ENCODE measurements at regions not wholly inside any gene's neighbourhood (a gene's known extent, or its start where the extent isn't known, plus 50 kb on each side); places are given as distances from the start of the nearest gene placed in this dataset.

DNA sequence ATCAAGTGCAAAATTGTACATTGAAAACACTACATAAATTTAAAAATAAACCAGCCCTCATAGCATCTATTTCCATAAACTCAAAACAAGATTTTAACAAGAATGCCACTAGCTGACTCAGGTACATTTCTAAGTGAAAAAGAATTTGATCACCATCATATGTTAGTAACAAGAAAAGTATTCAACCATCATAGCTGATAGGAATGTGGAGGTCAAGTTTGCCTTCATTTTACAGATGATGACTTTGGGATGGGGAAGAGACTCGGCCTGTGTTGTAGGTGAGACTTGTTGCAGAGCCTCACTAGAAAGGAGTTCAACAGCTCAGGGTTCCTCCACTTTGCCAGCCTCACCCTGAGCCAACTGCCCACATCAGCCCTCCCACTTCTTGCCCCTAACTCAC lies 318.8 kb upstream of the FAM78B start:
- Histone ChIP-seq H3K4me3 (replicated peaks; ENCODE audit: insufficient read depth, low read length) (no peak overlapping the region), H3K27me3 (ENCODE audit: insufficient read depth, poor library complexity, severe bottlenecking) (peaks cover 4% of the 10 kb centered on the region), H3K27ac (replicated peaks) (no peak overlapping the region)
- TF ChIP-seq GABPA (IDR thresholded peaks at IDR 0.05; ENCODE audit: low read depth) (no peak), POLR2AphosphoS5 (IDR thresholded peaks at IDR 0.05; ENCODE audit: low read depth) (no peak), SPI1 (IDR thresholded peaks at IDR 0.05; ENCODE audit: borderline replicate concordance, low read depth) (no peak)
- TF ChIP-seq, protein P1, sequence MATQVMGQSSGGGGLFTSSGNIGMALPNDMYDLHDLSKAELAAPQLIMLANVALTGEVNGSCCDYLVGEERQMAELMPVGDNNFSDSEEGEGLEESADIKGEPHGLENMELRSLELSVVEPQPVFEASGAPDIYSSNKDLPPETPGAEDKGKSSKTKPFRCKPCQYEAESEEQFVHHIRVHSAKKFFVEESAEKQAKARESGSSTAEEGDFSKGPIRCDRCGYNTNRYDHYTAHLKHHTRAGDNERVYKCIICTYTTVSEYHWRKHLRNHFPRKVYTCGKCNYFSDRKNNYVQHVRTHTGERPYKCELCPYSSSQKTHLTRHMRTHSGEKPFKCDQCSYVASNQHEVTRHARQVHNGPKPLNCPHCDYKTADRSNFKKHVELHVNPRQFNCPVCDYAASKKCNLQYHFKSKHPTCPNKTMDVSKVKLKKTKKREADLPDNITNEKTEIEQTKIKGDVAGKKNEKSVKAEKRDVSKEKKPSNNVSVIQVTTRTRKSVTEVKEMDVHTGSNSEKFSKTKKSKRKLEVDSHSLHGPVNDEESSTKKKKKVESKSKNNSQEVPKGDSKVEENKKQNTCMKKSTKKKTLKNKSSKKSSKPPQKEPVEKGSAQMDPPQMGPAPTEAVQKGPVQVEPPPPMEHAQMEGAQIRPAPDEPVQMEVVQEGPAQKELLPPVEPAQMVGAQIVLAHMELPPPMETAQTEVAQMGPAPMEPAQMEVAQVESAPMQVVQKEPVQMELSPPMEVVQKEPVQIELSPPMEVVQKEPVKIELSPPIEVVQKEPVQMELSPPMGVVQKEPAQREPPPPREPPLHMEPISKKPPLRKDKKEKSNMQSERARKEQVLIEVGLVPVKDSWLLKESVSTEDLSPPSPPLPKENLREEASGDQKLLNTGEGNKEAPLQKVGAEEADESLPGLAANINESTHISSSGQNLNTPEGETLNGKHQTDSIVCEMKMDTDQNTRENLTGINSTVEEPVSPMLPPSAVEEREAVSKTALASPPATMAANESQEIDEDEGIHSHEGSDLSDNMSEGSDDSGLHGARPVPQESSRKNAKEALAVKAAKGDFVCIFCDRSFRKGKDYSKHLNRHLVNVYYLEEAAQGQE (IDR thresholded peaks at IDR 0.05; ENCODE audit: insufficient replicate concordance, low read depth): no peak
- TF ChIP-seq, protein P2, sequence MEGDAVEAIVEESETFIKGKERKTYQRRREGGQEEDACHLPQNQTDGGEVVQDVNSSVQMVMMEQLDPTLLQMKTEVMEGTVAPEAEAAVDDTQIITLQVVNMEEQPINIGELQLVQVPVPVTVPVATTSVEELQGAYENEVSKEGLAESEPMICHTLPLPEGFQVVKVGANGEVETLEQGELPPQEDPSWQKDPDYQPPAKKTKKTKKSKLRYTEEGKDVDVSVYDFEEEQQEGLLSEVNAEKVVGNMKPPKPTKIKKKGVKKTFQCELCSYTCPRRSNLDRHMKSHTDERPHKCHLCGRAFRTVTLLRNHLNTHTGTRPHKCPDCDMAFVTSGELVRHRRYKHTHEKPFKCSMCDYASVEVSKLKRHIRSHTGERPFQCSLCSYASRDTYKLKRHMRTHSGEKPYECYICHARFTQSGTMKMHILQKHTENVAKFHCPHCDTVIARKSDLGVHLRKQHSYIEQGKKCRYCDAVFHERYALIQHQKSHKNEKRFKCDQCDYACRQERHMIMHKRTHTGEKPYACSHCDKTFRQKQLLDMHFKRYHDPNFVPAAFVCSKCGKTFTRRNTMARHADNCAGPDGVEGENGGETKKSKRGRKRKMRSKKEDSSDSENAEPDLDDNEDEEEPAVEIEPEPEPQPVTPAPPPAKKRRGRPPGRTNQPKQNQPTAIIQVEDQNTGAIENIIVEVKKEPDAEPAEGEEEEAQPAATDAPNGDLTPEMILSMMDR (IDR thresholded peaks at IDR 0.05; ENCODE audit: insufficient read depth, low read length): no peak
- no peak for DNase-seq (ENCODE audit: low read depth in 1 of 2, low spot score in 1 of 2)

DNA sequence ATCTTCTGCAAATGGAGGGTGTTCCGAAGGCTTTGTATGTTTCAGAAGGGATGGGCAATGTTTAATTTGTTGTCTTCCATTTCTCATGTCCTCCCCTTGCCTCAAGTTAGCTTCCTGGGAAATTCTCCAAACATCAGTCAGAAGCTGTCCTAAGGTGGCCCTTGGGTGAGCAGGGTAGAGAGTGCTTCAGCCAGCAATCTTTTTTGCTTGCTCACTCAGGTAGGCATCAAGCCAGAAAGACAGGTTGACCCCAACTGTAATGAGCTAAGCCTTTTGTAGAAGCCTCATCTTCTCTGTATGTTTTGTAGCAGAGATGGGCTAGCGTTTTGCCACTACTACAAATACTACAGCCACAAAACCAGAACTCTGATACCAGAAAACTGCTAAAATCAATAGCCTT lies 321.5 kb upstream of the FAM78B start:
- no peak for DNase-seq (ENCODE audit: low read depth in 1 of 2, low spot score in 1 of 2)
- Histone ChIP-seq H3K27ac (replicated peaks) (no peak overlapping the region), H3K27me3 (ENCODE audit: insufficient read depth, poor library complexity, severe bottlenecking) (peaks cover 2% of the 10 kb centered on the region), H3K4me3 (replicated peaks; ENCODE audit: insufficient read depth, low read length) (no peak overlapping the region)
- TF ChIP-seq SPI1 (IDR thresholded peaks at IDR 0.05; ENCODE audit: borderline replicate concordance, low read depth) (no peak), GABPA (IDR thresholded peaks at IDR 0.05; ENCODE audit: low read depth) (no peak), POLR2AphosphoS5 (IDR thresholded peaks at IDR 0.05; ENCODE audit: low read depth) (no peak)
- TF ChIP-seq, protein P2 (IDR thresholded peaks at IDR 0.05; ENCODE audit: insufficient read depth, low read length): no peak
- TF ChIP-seq, protein P1 (IDR thresholded peaks at IDR 0.05; ENCODE audit: insufficient replicate concordance, low read depth): no peak

DNA sequence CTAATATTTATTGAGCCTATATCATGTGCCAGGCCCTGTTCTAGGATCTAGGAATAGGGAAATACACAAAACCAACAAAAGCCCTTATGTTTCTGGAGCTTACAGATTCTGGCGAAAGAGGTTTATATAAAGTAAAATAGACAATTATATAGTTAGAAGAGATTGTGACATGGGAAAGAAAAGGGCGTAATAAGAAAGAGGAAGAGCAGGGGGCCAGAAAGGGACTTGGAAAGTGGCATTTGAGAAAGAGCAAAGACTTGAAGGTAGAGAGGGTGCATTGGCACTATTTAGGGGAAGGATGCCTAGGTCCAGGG lies 322.5 kb upstream of the FAM78B start:
- Histone ChIP-seq H3K27me3 (ENCODE audit: insufficient read depth, poor library complexity, severe bottlenecking) (peaks cover 2% of the 10 kb centered on the region), H3K27ac (replicated peaks) (no peak overlapping the region), H3K4me3 (replicated peaks; ENCODE audit: insufficient read depth, low read length) (no peak overlapping the region)
- DNase-seq (ENCODE audit: low read depth in 1 of 2, low spot score in 1 of 2): no peak
- TF ChIP-seq SPI1 (IDR thresholded peaks at IDR 0.05; ENCODE audit: borderline replicate concordance, low read depth) (peak; percentile 54; the same call in 1 of the 2 replicates), GABPA (IDR thresholded peaks at IDR 0.05; ENCODE audit: low read depth) (no peak)

DNA sequence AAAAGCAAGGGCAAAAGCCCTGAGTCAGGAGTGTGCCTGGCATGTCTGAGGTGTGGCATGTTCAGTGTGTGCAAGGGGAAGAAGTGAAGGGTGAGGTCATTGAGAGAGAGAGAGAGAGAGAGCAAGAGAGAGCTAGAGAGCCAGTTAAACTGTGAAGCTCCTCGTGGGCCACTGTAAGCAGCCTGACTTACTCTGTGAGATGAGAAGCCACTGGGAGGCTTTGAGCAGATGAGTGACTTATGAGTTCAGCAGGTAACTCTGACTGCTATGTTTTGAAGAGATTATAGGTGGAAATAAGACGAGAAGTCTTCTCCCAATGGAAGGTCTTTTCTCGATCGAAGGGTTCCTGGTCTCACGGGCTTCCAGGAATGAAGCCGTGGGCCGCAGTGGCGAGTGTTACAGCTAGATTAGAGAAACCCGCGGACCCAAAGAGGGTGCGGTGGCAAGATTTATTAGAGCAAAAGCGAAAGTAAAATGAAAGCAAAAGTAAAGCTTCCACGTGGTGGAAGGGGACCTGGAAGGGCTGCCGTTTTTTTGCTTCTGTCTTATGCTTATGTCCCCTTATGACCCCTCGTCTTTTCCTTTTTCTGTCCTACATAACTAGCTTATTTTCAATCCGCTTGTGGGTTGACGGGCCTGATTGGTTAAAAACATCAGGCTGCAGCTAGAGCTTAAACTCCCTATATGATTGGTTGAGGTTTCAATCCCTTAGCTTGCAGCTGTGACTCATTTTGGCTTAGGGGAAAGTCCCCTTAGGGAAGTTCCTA lies 323.1 kb upstream of the FAM78B start:
- Histone ChIP-seq H3K27me3 (ENCODE audit: insufficient read depth, poor library complexity, severe bottlenecking) (peaks cover 2% of the 10 kb centered on the region), H3K4me3 (replicated peaks; ENCODE audit: insufficient read depth, low read length) (peak overlapping the region; percentile 43), H3K27ac (replicated peaks) (peak overlapping the region; percentile 17; the same call in 1 of the 2 replicates)
- DNase-seq (ENCODE audit: low read depth in 1 of 2, low spot score in 1 of 2): peak; percentile 45 to 49
- TF ChIP-seq SPI1 (IDR thresholded peaks at IDR 0.05; ENCODE audit: borderline replicate concordance, low read depth): no peak
- TF ChIP-seq, protein P1 (IDR thresholded peaks at IDR 0.05; ENCODE audit: insufficient replicate concordance, low read depth): no peak
- no peak for TF ChIP-seq GABPA (IDR thresholded peaks at IDR 0.05; ENCODE audit: low read depth)
- TF ChIP-seq, protein P2 (IDR thresholded peaks at IDR 0.05; ENCODE audit: insufficient read depth, low read length): no peak
- TF ChIP-seq POLR2AphosphoS5 (IDR thresholded peaks at IDR 0.05; ENCODE audit: low read depth): no peak
